Stimulated activated CD4-positive, alpha-beta T cell treated with anti-CD3 and anti-CD28 coated beads, Interleukin-4, amount 100 ng/mL, for 1 hour (primary cell): ENCODE measurements at regions not wholly inside any gene's neighbourhood (a gene's known extent, or its start where the extent isn't known, plus 50 kb on each side); places are given as distances from the start of the nearest gene placed in this dataset.

Source experiments
- DNase-seq: peaks from one replicate; pipeline ENCODE4 v3.0.0-alpha.2; 2020

DNA sequence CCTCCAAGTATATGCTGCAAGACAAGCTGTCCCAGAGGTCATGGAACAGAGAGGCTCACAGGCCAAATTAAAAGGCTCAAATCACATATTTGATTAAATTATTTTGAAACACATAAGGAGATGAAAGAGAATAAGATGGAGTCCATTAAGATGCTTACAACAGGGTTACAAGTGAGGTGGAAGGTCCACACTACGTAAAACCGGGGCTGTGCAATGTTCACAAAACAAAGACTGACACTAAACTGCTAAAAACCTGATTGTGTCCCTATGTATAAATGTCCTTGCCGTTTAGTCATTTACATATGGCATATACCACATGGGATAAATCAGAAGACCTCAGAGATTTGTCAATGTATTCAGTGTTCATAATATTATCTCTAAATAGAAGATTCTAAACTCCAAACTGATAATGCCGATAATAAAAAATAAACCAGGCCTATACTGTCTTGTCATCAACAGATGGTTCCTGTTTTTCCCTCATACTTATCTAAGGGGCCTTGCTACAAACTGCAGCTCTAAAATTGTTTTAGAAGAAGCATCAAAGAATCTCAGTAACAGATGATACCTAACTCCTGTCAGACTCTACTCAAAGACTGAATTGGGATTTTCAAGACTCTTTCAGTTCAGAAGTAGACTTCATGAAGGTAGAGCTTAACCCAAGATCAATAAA, 51.8 kb upstream of the RIPOR2 start:
- no peak for DNase-seq

DNA sequence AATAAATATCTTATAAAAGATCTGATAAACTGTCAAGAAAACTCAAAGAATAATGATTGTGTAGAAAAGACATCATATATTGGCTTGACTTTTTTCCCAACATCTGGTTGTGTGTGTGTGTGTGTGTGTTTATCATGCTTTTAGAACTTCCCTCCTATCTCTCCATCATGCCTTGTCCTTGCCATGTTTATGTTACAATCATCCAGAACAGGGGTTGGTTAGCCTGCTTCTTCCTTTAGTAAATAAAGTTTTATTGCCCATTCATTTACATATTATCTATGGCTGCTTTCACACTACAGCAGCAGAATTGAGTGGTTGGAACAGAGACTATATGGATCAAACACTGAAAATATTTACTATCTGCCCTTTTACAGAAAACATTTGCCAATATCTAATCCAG, 52.8 kb upstream of the RIPOR2 start:
- DNase-seq, result no peak

DNA sequence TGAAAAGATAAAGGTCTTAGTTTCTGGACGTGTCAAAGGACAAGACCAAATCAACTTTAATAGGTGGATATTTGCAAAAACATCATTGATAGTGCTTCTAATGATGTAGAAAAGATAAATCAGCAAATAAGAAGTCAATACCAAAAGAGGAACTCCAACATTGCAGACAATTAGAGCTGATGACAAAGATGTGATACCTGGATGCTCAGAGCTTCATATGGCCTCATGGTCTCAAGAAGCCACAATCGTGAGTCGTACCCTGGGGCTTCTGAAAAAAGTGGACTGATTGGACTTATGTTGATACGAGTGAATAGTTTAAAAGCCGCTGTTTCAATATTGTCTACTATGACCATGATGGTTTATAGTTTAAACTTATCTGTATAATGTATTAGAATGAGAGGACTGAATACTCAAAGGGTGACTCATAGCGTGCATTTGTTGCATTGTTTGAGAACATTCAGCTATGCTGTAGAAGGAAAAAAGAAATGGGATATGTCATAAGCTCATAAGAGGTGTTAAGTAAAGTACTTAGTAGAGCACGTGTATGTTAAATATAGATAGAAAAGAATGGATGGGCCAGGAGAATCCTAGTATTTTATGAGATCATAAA, 54.6 kb upstream of the RIPOR2 start:
- no peak for DNase-seq

DNA sequence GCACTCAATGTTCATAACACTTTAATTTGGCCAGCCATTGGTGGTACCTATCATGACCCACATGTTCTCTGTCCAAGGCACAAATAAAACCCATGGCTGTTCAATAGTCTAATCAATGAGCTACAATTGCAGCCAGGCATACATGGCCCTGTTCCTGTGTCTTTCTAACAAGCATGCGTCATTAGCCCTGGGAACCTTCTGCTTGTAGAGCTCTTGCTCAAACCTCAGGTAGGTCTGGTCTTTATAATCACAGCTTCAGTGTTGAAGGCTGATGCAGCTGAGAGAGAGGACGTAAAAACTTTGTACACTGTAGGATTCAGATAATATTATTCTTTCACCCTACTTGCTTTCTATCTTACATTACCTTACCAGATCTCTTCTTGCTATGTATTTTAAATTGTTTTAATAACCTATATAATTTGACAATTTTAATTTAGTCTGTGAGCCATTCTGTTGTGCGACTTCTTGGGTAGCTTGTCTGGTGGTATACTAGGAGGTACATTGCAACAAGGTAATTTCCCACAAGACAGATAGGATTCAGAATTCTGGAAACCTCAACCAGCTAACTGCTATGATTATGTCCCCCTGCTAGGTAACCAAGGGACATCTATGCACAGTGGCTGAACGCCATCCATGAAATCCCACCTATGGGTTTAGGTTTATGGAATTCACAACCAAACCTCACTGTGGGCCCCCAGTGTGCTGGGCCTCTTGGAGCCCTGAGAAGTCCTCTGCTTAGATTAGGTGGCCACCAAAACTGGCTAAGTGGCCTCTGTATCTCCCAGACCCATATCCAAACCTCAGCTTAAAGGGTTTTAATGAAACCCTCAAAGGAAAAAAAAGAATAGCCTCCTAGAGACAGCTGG, 55.4 kb upstream of the RIPOR2 start:
- DNase-seq, result no peak

DNA sequence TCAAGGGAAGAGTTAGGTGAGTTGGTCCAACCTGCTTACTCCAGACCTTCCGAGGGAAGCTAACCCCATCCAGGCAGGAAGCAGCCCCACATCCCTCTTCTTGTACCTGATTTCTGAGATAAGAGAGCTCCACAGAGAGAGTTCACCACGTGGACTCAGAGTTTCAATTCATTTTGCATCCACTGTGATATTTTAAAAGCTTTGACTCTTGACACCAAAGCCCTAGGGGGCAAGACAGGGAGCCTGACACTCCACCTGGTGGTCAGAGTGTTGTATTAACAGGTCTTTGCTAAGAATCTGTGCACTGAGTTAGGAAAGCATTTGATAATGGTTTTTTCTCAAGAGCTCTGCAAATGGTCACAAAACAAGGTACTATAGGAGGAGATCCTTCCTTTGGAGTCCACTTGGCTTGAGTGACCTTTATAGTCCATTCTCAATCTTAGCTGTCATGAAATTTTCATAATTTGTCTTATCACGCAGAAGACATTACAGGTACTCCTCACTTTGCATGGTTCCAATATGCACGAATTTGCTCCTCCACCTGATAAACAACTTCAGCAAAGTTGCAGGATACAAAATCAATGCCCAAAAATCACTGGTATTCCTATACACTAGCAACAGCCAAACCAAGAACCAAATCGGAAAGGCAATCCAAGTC, 56.2 kb upstream of the RIPOR2 start:
- DNase-seq, result peak; percentile 61

DNA sequence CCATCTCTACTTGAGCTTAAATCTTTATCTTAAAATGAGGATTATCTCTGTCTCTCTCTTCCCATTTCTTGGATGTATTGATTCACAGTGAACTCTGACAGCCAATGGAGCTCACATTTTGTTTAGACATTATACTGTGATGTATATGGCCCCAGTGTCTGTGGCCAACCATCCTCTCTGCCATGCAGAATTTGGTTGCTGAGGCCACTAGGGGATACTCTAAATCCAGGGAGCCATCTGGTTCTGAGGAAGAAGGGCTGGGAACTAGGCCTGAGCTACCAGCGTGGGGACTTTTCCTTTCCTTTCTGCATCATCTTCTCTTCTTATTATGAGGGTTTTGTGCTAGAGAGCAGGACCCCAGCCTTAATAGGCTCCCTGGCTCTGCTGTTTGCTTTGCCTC, 59.1 kb upstream of the RIPOR2 start:
- no peak for DNase-seq

DNA sequence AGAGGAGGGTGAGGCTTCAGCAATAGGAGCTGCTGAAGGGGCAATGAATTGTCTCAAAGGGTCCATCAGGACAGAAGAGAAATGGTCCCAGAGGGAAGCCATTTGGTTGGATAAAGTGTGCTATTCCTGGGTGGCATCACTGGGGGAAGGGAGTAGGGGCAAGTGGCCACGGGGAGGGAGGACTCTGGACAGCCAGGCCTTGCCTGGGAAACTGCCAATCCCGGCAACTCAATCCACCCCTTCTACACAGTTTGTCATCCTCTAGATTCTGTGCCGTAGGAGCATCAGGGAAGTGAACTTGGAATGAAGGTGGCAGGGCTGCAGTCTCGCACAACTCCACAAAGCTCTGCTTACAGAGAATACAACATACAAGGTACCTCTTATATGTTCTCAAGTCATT, 59.5 kb upstream of the RIPOR2 start:
- DNase-seq, result no peak

DNA sequence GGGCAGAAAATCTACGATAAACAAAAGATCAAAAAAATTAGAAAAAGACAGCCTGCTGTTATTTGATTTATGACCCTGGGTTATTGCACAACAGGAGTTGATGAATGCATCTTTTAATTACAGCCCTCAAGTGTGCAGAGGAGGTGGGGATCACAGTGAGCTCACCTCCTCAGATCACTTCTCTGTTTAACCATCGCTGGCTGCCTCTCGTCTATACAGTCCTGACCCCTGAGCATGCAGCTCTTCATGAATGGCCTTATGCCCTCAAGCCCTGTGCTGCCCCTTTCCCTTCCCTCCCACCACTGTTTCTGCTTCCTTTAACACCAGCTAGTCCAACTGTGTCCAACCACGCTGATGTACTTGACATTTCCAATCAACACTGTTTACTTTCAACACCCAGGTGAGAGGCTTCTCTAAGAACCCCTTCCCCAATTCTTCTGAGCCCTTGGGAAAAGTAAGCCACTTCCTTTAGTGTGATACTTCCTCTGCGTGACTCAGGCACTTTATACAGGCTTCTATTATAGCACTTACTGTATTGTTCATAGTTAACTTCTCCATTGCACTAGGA, 60.6 kb upstream of the RIPOR2 start:
- DNase-seq, result no peak

DNA sequence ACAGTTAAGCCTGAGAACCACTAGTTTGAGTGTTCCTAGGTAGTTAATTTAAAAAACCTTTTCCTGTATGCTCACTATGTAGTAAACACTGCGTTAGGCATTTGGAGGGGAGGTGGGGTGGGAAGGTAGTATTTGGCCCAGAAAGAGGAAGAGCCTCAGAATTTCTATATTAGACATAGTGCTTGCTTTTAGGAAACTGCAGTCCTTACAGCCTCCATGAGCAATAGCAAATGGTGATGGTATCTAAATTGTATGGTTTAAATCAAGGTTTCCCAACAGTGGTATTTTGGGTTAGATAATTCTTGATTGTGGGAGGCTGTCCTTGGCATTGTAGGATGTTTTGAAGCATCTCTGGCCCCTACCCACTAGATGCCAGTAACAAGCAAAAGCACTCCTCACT, 61.5 kb upstream of the RIPOR2 start:
- DNase-seq, result no peak

DNA sequence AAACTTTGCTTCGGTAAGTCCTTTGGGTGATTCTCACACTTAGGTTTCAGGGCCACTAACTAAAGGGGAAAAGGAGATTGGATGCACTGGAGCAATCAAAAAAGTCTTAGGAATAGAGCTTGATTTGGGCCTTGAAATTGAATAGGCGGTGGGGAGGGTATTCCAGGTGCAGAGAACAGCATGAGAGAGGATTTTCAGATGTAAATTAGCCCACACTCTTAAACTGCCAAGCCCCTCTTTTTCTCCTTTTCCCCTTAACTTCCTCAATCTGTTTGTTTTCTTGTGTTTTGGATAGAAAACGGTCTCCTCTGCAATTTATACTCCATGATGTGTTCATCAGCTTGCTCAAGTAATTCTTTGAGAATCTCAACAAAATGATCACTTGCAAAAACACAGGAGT, 62.1 kb upstream of the RIPOR2 start:
- DNase-seq, result no peak

DNA sequence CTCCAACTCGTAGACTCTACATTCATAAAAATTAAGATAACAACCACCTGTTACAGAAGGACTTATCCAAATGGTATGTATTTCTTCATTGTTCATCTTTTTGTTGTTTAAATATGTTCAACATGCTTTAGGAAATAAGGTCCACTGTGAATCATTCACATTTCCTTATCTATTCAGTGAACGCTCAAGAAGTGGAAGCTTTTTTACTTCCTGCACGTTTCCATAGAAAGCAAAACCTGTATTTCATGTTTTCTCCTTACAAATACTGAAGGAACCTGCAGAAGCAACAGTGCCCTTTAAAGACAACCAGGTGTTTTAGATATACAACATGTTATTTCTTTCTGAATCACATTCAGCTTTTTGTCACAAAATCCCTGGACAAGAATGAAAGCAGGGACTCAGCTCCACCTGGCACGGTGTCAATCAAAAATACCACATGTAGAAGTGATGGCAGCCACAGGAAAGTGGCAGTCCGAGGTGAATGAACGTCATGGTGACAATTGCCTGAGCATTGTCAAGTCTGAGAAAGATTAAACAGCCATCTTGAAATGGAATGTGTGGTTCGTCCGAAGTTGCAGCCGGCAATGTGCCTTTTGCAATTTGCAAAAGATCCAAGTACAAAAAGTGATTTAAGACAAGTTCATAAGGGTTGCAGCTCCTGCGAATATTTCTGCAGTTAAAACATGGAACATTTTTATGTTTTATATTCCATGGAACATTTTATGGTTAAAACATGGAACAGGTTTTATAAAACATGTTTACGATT, 66.7 kb upstream of the RIPOR2 start:
- no peak for DNase-seq

DNA sequence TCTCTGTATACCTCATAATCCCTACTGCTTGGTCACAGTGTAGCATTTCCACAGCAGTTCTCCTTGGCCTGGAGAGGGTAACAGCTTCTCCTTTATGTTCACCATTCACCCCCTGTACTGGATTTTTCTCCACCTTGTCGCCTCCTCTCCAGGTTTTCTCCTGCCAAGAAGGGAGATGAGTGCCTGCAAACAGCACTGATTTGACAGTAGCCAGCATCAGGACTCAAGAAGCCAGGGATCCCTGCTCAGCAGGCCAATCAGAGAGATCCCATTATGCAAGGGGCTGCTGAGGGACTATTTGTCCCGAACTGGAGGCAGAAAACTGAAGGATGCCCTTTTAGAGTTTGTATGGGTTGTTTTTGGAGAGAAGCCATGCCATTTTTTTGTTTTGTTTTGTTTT, 68.6 kb upstream of the RIPOR2 start:
- DNase-seq, result no peak

DNA sequence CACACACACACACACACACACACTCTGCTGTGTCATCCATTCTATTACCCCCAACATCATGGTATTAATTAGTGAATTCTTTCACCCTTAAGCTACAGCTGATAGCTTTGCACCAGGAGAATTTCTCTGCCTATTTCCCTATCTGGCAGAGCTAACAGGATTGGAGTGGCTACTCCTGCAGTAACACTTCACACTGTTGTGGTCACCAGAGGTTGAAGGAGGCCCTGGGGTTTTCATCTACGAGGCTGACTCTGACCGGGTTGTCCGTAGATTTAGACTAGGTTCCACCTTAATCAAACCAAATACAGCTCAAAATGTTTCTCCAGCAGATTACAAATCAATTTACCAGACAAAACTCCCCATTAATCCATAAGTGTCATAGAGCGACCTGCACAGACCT, 69.2 kb upstream of the RIPOR2 start:
- no peak for DNase-seq

DNA sequence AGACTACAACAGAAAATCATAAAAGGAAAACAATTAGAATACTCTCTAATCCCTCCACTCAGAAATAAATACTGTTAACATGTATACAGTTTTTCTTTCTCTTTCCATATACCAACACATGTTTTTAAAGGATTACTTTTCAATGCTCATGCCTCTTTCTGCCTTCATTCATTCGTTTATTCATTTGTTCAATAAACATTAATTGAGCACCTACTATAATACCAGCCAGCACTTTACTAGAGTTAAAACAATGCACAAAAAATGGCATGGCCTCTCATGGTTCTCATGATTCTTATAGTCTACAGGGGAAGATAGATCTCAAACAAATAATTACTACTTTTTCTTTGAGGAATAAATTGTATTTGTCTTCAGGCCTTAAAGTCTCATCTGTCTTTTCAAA, 70.3 kb upstream of the RIPOR2 start:
- DNase-seq, result no peak

DNA sequence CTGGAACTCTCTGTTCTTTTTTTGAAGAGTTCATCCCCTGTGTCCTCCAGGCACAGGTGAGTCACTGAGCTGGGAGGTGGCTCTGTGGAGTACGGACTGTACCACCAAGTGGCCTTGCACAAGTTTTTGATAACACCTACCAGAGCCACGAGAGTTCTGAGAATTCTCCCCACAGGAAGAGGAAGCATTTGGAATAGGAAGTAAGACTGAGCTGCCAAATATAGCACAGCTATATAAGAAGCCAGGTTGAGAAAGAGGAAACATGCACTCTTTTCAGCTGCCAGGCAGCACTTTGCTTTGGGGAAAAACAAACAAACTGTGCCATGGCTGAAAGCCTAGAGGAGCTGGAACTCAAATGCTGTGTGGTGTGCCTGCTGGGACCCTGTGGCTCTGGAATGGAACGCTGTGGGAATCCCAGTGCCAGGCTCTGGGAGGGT, 70.8 kb upstream of the RIPOR2 start:
- DNase-seq, result no peak

DNA sequence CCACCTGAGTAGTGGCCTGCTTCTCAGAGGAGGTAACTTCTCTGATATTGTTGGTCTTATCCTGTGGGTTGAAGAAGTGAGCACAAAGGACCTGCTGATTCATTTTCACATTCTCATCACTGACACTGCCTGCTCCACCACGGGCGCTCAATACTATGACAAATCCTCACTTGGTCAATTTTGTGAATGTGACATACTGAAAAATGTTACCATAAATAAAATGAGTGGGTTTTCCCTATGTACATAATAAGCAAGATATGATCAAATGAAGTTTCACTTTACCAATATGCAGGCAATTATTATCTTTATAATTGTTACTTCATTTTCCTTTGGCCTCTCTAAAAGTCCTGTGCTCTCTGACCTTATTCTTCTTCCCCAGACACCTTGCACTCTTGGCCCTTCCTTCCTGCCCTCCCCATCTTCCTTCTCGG, 71.5 kb upstream of the RIPOR2 start:
- DNase-seq, result peak; percentile 37

DNA sequence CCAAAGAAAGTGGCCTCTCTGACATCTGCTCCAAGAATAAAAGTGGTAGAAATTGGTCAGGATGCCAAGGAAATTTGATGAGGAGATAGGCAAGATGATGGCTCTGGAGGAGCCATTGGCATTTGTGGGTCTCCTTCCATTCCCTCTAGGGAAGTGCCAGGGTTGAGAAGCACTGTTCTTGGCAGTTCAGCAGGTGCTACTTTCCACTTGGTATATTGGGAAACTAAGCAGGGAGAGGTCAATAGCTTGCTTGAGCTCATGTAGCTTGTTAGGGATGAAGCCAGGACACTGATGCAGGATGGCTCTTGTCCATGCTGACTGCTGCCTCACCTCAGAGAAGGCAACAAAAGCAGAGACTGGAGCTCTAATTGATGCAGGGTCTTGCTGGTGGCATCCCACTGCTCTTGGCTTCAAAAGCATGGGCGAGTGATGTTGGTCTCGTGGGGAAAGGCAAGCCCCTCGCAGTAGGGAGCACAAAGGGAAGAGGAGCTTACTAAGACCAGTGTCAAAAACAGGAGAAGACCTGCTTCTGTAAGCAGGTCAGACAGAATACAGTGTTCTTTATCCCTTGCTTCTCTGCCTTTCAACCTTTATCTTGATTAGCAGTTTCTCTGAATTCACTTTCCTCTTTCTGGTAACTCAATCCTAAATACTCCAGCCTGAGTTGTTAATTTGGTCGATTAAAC, 73.1 kb upstream of the RIPOR2 start:
- DNase-seq, result no peak

DNA sequence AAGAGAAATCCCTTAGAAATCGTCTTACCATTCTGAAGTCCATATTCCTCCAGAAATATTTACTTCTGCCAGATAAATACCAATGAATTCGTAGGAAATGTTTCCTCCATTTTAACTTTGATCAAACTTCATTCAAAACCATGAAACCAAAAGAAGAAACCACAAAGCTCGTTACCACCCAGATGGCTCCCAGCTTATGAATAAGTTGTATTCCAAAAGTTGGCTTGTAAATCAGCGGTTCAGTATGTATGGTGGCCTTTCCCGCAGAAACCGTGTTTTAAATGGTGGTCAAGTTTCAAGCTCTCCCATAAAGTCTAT, 73.6 kb upstream of the RIPOR2 start:
- no peak for DNase-seq

DNA sequence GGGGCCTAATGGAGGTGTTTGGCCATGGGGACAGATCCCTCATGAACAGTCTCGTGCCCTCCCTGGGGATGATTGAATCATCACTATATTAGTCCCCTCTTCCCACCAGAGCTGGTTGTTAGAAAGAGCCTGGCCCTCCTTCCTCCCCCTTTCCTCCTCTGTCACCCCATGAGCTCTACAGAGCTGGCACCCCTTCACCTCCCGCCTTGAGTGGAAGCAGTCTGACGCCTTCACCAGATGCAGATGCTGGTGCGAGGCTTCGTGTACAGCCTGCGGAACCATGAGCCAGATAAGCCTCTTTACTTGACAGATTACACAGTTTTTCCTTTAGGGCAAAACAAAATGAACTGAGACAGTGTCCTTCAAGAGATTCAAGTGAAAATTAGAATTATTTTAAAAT, 74.4 kb upstream of the RIPOR2 start:
- DNase-seq, result no peak

DNA sequence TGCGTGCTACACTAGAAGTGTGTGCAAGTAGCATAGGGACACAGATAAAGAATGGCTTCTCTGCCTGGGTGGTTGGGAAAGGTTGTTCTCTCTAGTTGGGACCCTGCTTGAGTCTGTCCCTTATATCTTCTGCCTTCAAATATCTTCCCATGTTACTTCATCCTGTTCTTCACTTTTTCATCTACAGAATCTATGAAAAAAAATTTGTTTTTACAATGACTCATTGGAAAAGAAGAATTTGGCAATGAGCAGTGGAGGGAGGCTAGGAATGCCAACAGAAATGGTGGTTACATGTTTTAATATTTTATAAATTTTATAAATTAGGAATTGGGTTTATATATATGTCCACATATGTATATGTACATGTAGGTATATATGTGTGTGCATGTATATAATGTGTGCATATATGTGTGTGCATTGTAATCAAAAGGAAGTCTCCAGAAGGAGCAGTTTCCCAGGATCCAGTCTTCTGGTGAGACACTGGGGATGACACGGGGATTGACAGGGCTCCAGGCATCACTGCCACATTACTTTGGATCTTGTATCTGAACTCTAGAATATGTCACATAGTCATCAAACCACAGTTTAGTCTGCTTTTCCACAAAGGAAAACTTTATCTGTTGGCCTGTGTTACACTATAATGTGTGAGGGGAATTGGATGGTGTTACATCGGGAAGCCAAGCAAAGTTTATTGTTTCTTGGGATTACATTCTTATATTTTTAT, 75.3 kb upstream of the RIPOR2 start:
- no peak for DNase-seq

DNA sequence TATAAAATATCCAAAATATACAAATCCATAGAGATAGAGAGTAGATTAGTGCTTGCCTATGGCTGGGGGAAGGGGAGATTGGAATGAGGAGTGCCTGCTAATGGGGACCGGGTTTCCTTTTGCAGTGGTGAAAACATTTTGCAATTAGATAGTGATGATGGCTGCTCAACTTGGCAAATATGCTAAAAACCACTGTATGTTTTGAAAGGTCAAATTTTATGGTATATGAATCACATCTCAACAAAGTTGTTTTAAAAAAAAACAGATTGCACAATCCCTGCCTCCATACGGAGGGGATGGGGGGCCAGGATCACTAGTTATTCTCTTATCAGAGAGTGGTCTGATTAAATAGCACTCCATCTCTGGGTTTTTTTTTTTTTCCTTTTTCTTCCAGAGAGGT, 76.9 kb upstream of the RIPOR2 start:
- no peak for DNase-seq
